NCI-H146 (cell line): ENCODE measurements at regions not wholly inside any gene's neighbourhood (a gene's known extent, or its start where the extent isn't known, plus 50 kb on each side); places are given as distances from the start of the nearest gene placed in this dataset.

ENCODE experiments used
- DNase-seq: peaks from one replicate; lab custom pipeline; 2025; lab: John Stamatoyannopoulos, UW

DNA sequence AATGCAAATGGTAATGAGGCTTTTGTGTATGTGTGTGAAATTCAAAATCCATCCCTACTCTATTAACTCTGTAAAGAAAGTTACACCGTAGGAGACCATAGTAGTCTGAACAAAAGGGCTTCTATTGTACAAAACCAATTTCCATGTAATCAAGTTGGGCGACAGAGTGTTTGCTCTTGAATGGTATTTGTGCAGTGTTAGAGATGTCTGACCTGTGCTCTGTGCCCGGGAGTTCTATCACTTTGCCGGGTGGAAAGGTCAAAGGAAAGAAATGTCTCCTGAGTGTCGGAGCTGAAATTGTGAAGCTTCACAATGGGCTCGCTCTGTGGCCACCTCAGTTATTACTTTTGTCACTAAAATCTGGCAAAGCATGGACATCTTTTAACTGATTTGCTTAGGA, 312.0 kb downstream of the SAMD5 start:
- peak; percentile 97 for DNase-seq

DNA sequence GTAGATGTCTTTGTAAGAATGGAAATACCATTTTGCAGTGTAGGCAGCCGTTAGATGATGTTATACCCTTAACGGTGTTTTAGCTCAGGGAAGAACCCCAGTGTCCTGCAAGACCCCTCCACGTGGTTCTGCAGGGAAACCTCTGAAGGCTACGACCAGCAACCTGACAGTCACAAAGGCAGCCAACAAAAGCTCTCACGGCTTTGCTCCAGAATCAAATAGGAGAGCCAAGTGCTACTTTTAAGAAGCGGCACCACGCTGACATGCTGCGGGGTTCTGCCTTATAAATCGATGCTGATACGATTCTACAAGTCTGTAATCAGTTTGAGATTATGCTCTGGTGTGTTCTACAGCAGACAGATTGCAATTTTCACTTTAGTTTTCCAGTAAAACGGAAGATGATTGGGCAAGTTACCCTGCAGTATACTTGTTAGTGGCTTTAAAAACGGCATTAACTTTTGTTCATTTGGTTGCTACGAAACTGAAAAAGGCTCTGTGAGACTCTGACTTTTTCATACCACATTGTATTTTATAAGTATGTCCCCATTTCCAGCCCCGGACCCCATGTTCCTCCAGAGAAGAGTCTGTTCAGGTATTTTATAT, 312.9 kb downstream of the SAMD5 start:
- peak; percentile 89 for DNase-seq

DNA sequence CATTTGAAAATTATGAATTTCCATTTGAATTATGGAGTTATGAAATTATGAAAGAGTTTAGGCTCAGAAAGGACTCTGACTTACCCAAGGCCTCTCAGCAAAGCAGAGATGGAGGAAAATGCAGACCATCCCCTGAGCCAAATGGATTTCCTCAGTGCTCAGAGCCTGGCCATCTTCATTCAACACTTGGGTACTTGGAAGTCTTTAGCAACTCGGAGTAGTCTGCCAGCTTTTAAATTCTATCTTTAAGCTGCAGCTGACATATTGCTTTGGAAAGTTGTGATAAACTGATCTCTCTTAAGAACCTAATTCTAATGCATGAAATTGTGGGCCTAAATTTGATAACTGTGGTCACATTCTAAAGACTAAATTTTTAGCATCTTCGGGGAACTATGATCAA, 315.4 kb downstream of the SAMD5 start:
- no peak for DNase-seq

DNA sequence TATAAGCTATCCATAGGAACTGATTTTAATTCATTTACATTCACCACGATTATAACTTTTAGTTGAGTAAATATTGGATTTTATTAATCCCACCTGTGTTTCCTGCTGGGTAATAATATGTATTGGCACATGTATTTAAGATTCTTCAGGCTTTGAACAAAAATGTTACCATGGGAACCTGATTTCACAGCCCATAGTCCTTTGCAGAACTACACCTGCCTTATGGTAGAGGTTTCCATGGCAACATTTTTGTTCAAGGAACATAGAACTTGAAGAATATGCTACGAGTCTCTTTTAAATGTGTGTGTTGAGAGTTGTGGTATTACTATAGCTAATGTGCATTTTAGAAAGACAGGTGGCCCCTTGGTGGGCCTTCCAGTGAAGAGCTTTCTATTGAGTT, 317.4 kb downstream of the SAMD5 start:
- peak; percentile 99 for DNase-seq

DNA sequence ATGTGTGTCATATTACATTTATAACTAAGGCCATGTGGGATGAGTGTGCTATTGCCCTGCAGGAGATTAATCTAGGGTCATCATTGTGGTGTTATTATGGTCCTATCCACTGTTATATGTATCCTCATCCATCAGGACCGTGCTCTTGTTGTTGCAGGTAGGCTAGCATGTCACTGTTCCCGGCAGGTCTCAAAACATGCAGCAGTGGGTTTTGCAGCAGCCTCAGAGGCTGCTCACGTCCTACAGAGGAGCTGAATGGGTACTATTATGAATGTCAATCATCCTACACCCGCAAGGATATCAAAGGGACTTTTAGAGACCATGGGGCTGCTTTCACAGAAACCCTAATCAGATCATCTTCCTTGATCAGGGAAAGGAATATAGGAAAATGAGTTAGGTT, 318.2 kb downstream of the SAMD5 start:
- peak; percentile 94 for DNase-seq

DNA sequence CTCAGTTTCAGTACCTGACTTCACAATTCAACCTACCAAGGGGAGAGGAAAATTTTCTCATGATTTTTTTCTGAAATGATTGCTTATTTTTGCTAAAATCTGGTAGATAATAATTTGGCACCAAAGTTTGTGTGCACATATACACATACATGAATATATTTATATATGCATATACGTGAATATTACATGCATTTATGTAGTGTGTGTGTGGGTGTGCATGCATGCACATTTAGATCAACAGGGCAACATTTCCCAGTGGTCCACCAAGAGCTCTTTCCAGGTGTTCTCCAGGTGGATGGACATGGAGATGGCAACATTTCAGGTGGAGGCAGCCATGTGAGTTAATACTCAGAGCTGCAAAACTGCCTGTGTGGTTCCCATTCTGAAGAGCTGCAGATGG, 320.9 kb downstream of the SAMD5 start:
- no peak for DNase-seq

DNA sequence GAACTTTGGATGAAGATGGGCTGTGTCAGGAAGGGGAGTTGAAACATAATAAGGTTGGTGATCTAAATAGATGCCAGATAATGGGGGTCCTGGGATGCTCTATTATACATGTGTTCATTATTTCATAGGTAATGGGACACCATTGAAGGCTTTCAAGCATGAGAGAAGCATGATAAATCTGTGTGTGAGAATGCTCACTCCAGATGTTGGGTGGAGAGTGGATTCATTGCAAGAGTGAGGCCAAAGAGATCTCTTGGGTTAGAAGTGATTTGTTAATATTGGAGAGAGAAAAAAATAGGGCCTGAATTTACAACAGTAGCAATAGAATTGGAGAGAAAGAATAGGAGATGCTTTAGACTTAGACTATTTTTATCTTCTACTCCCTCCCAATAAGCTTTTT, 321.3 kb downstream of the SAMD5 start:
- peak; percentile 31 for DNase-seq

DNA sequence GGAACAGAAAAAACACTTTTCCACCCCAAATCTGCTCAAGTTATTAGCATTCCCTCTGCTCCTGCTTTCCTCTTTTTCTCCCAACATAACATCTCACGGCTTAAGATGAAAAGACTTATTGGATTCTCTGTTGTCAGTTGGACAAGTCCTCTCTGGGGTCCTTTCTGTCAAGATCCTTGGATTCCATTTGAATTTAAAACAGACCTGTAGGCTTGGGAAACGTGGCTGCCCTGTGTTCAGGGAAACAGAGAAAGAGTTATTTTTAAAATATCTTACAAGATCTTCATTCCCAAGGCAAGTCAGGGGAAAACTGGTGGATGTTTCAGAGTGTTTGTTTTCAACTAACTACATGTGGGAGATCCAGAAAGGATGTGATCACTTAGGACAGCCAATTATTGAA, 322.9 kb downstream of the SAMD5 start:
- DNase-seq = no peak

DNA sequence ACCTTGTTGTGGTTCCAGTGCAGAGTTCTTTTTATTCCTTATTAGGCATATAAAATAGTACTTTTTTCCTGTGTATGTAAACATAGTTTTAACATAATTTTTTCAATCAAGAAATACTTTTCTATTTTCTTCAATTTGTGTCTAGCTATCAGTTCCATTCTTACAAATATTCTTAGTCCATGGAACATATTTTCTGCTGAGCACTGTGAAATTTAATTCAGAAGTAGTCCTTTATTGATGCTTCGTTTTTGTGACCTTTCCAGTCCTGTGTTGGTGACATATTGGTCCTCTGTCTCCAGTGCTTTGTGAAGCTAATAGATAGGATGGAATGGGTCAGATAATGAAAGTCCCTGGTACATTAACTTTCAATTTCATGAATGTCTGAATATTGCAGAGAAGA, 325.1 kb downstream of the SAMD5 start:
- no peak for DNase-seq

DNA sequence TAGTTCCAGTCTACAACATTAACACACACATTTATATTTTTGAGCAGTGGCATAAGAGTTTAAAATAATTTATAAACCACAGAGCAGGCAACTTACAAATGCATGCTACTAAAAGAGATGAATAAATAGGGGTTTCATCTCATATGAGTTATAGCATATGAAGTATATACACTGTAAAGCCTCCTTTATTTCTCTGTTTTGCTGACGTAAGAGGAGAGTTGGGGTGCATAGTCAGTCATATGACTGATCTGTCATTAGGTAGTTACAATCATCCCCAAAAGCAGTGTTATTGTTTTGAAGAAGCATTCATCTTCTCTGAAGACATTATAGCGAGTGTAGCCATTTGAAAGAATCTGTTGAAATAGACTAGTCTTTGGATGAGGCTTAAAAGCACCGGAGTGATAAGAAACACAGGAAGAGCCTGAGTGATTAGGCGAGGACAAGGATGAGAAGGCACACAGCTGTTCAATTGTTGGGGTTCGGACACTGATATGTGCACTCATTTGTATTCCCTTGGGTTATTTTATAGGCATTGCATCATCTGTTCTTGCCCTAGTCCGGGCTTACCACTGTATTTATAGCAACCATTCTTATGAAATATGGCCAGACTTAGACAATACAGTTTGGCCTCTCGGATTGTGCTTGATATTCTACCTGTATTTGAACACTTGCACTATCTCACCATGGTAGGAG, 325.7 kb downstream of the SAMD5 start:
- DNase-seq = peak; percentile 36

DNA sequence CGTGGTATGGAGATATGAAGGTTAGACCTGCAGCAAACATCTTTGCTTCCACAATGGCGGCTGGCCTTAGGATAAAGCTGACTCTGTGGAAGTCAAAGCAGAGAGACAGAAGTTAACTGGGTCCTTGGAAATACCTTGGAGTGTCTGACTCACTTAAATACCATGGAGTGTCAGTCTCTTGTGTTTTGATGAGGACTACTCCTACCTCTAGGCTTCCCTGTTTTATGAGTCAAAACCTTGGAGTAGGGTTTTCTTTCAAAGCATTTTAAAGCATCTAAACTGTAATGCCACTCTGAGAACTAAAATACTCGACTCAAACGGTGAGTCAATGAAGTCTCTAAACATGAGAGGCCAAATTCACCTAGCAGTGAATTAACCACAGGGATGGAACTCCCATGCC, 329.1 kb downstream of the SAMD5 start:
- DNase-seq = no peak

DNA sequence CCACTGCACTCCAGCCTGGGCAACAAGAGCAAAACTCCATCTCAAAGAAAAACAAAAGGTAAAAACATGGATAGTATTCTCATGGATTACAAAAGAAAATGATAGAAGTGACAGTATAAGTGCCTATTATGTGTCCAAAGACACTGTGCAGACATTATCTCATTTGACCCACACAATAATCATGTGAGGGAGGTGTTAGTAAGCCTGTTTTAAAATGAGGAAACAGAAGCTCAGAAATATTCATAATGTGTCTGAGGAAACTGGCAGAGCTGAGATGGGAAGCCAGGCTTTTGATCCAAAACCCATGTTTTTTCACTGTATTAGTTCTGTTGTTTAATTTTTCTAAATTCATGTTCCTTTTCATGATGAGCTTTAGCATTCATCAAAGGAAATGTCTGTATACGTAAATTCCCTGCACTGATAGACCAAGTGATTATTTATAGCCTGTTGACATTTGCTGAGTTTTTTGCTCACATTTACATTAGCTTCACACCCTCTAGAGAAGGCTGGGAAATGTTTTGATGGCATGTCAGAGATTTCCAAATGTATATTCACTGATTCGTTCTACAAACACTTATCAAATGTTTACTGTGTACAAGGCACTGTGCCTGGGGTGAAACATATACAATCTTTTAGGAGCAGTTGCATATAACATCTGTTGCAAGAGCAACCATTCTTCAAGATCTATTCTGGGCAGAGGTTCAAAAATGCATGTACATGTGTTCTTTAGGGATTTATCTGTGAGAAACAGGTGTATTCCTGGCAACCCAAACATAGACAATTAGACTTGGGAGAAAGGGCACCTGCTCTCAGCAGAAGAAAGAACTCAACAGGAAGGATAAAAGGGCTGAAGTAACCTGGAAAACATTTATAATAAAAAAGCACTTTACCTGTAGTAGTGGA, 331.5 kb downstream of the SAMD5 start:
- DNase-seq = peak; percentile 83

DNA sequence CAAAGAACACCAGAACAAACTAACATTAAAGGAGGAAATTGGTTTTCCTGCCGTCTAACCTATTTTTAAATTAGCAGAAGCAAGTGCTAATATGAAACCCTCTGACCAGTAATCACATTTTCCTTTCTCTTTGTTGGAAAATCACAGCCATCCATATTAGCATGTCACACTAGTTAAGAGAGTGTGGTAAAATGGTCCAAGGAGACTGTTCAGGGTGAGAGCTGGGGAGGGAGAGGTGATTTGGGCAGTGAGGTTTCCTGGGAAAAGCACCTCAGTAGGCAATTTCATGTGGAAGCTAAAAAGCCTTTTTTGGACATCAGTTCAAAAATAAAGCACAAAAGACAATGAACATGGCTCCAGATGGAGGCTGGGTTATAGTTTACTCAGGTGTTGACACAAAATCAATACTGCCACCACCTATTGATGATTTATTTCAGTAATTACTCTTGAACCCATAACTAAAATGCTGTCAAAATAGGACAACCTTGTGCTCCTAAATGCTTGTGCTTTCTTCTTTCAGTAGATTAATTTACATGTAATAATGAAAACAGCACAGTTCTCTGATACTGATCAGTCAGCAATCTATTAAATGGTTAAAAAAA, 333.2 kb downstream of the SAMD5 start:
- peak; percentile 98 for DNase-seq

DNA sequence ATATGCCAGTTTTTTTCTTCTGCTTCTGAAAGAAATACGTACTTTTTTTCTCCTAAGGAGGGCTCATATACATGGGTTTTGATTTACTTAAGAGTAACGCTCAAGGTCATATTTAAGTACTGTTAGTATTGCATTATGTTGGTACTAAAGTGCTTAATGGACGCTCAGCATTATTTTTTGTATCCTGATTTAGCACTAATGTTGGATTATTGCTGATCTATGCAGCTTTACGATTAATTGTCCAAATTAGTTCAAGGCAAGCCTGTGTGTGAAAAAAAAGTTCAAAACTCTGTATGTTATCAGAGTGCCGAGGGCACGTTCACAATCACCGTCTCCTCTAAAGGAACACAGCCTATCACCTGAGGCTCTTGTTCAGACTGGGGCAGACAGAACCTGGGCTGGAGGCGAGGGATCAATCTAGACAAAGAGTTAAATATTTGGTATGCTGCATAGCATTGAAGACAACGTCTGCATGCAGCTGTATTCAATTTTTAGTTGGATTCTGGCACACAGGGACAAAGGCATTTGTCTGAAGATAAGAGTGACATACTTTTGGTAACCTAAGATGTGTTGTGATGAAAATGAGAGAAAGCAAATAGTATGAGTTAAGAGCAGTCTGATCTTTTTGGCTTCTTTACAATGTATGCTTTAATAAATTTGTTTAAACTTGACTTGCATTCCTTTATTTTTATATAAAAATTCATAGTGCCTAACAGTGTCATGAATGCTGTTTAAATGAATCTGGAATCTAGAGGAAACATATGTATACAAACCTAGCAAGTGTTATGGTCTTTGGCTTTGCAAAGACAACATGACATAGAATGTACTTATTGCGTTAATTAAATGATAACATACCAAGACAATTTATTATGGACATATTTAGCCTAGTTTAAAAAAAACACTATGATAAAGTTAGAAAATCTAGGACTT, 341.2 kb downstream of the SAMD5 start:
- no peak for DNase-seq

DNA sequence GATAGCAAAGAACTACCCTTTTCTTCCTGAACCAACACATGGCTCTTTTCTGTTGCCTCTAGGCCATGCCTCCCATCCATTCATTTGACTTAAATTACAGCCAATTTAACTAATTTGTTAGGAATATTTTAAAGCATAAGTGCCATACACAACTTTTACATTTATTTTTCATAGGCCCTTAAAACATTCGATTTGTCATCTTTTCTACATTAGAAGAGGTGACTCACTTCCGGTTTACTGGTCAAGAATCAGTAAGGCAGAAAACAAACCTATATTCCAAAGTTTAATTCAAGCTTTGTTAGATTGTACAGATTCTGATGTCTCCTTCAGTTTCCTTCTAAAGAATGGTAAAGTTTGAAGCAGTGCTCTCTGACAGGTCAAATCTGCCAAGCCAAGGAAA, 344.3 kb downstream of the SAMD5 start:
- no peak for DNase-seq

DNA sequence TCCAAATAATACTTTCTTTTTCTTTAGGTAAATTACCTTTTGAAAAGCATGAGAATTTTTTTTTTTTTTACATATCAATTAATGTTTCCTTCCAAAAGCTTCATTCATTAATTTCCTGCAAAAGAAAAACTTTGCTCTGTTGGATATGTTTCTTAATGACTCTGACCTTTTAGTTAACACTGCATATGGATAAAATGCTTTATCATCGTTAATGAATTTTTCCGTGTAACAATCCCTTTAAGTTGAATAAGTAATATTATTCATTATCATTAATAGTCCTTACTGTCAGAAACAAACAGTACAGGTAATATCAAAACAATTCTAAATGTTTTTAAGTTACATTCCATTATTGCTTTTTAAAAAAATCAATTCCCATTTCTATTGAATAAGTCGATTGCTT, 345.1 kb downstream of the SAMD5 start:
- DNase-seq = no peak

DNA sequence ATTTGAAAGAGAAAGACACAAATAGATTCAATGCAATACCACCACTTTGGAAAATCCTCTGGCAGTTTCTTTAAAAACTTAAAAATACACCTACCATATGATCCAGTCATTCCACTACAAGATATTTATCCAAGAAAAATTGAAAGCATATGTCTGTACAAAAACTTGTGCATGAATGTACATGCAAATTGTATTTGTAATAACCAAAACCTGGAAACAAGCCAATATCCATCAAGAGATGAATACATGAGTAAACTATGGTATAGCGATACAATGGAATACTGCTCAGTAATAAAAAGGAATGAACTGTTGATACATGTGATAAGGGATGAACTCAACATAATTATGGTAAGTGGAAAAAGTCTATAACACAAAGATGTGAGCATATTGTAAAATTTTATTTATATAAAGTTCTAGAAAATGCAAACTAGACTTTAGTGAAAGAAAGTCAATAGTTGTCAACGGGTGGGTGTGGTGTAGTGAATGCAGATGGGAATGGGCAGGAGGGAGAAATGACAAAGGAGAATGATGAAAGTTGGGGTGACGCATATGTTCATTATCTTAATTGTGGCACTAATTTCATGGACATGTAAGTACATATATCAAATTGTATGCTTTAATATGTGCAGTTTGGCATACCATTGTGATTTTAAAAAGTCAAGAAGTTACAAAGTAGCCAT, 347.5 kb downstream of the SAMD5 start:
- peak; percentile 35 for DNase-seq

DNA sequence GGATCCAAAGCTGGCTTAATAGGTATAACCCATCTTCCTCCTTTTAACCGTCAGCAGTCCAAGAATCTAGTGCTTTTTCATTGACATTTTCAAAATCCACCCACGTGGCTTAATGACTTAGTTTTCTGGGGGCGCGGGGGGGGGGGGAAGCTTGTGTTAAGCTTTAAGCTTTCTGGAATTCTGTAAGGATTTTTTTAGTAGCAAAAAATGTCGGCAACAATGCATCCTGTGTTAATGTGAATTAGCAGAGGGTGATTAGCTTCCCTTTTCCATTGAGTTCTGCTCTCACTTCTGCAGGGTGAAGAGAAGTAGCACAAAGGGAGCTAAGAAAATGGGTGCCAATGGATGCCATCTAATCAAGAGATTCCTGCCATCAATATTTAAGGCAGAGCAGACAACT, 348.2 kb downstream of the SAMD5 start:
- no peak for DNase-seq

DNA sequence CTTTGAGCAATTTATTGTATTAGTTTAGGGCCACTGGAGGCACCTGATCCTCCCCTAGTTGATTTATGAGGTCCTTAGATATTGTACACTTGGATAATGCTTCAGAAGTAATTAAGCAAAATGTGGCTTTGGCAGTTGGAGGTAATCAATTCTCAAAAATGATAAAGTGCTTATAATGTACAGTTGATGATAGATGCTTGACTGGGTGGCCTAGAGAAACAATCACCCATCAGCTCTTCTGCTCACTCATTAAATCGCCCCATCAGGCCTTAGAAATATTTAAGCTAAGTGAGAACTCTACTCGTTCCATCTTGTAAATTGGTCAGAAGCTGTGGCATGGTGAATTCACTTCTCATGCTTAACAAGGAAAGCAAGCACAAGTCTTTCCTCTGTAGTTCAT, 349.9 kb downstream of the SAMD5 start:
- DNase-seq = no peak

DNA sequence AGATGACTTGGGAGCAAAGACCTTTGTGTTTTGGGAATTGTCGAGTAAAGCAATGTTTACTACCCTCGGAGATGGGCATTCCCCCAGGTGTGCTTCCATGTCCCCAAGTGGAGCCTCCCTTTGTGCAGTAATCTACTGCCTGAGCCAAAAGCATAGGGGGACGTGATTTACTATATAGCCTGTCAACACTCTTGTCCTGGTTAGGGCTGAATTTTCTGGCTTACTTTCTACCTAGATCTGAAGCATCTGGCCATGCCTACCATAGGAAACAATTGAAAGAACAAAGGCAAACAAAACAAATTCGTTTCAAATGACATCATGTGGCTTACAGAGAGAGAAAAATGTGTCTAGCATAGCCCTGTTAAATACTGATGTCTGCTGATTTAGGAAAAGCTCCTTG, 350.6 kb downstream of the SAMD5 start:
- DNase-seq = peak; percentile 54

DNA sequence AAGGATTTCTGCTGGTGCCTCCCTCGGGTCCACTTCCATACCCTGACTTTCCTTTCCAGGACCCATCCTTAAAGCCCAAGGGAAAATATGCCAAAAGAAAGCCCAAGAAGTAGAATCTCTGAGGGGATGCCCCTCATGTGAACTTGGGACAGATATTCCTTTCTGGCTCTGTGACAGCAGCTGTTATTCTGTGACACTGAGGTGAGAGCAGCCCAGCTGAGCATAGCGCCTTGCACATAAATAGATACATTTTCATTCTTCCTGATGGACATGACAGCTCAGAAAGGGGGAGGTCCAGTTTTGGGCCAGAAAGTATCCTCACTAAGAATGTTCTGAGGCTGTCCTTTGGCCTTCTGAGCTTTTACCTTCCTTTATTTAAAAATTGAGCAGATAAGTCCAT, 353.2 kb downstream of the SAMD5 start:
- DNase-seq = no peak
